ENCODE measurements at regions not wholly inside any gene's neighbourhood (a gene's known extent, or its start where the extent isn't known, plus 50 kb on each side); places are given as distances from the start of the nearest gene placed in this dataset.

GRCh38 chr6:112434896-112435435, 87.8 kb downstream of the RFPL4B start:
- TF ChIP-seq, protein P1, sequence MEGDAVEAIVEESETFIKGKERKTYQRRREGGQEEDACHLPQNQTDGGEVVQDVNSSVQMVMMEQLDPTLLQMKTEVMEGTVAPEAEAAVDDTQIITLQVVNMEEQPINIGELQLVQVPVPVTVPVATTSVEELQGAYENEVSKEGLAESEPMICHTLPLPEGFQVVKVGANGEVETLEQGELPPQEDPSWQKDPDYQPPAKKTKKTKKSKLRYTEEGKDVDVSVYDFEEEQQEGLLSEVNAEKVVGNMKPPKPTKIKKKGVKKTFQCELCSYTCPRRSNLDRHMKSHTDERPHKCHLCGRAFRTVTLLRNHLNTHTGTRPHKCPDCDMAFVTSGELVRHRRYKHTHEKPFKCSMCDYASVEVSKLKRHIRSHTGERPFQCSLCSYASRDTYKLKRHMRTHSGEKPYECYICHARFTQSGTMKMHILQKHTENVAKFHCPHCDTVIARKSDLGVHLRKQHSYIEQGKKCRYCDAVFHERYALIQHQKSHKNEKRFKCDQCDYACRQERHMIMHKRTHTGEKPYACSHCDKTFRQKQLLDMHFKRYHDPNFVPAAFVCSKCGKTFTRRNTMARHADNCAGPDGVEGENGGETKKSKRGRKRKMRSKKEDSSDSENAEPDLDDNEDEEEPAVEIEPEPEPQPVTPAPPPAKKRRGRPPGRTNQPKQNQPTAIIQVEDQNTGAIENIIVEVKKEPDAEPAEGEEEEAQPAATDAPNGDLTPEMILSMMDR (IDR thresholded peaks at IDR 0.05) = no peak
- no peak for TF ChIP-seq EP300 (IDR thresholded peaks at IDR 0.05)
